SK-N-SH treated with all-trans-retinoic acid at 6 μM for 48 hours (cell line): ENCODE measurements at regions not wholly inside any gene's neighbourhood (a gene's known extent, or its start where the extent isn't known, plus 50 kb on each side); places are given as distances from the start of the nearest gene placed in this dataset.

Source experiments
- CREB5 ChIP-seq: fragments of 250-450 bp; sonication (Bioruptor Pico); IDR thresholded peaks from 2 replicates; pipeline ENCODE4 v1.5.1; 2020; ENCODE audit warnings: low read depth, mild to moderate bottlenecking, moderate library complexity
- CSDC2 ChIP-seq: fragments of 250-450 bp; sonication (Bioruptor Pico); IDR thresholded peaks from 2 replicates; pipeline ENCODE4 v1.5.0; 2020; ENCODE audit warnings: mild to moderate bottlenecking, moderate library complexity
- ESRRG ChIP-seq: fragments of 250-450 bp; sonication (Bioruptor Pico); IDR thresholded peaks from 2 replicates; pipeline ENCODE4 v1.6.1; 2021; ENCODE audit warnings: mild to moderate bottlenecking
- PATZ1 ChIP-seq: fragments of 250-450 bp; sonication (Bioruptor Pico); IDR thresholded peaks from 2 replicates; pipeline ENCODE4 v1.8.0; 2020; ENCODE audit warnings: mild to moderate bottlenecking, moderate library complexity, borderline replicate concordance
- POU6F1 ChIP-seq: fragments of 250-450 bp; sonication (Bioruptor Pico); IDR thresholded peaks from 2 replicates; pipeline ENCODE4 v1.8.0; 2021; ENCODE audit warnings: low read depth, mild to moderate bottlenecking, moderate library complexity, borderline replicate concordance
- TOX ChIP-seq: fragments of 250-450 bp; sonication (Bioruptor Pico); IDR thresholded peaks from 2 replicates; pipeline ENCODE4 v1.8.0; 2021; ENCODE audit warnings: mild to moderate bottlenecking, moderate library complexity, borderline replicate concordance
- ZFP30 ChIP-seq: fragments of 450-650 bp; formaldehyde crosslinking; IDR thresholded peaks from 2 replicates; pipeline ENCODE4 v1.5.0; 2022; ENCODE audit warnings: mild to moderate bottlenecking, moderate library complexity
- ZNF70 ChIP-seq: fragments of 450-650 bp; formaldehyde crosslinking; IDR thresholded peaks from 2 replicates; pipeline ENCODE4 v1.5.0; 2020; ENCODE audit warnings: mild to moderate bottlenecking, moderate library complexity

GRCh38 chr13:111037927-111038326 is 77.2 kb upstream of the ARHGEF7 start:
- no peak for TF ChIP-seq ESRRG (CRISPR knock-in tag)
- no peak for TF ChIP-seq PATZ1 (CRISPR knock-in tag)
- no peak for TF ChIP-seq CSDC2
- TF ChIP-seq TOX (CRISPR knock-in tag) = no peak
- no peak for TF ChIP-seq ZFP30
- no peak for TF ChIP-seq ZNF70 (CRISPR knock-in tag)
- TF ChIP-seq CREB5 (CRISPR knock-in tag) = no peak
- no peak for TF ChIP-seq POU6F1 (CRISPR knock-in tag)
